ENCODE measurements at regions not wholly inside any gene's neighbourhood (a gene's known extent, or its start where the extent isn't known, plus 50 kb on each side); places are given as distances from the start of the nearest gene placed in this dataset.

- no peak for DNase-seq
- Histone ChIP-seq H3K36me3 (no peaks in the 10 kb centered on the region), H3K4me1 (peaks cover 4 to 18% (median 14%) of the 10 kb centered on the region in 3 donors), H3K27ac (no peak overlapping the region), H3K27me3 (peaks cover 0 to 60% (median 2%) of the 10 kb centered on the region in 4 donors), H3K4me3 (no peak overlapping the region), H3K9me3 (no peaks in the 10 kb centered on the region)
- TF ChIP-seq POLR2A (IDR thresholded peaks at IDR 0.05) (no peak), CTCF (IDR thresholded peaks at IDR 0.05) (no peak)
- intact Hi-C loops (cut with DNase I): no loop called here
- WGBS, 2 donors: 73 to 87% methylated on average over 8 of the region's 9 CpGs
Measured at GRCh38 chr2:120444691-120445240, 98.8 kb downstream of the INHBB start.

- Histone ChIP-seq H3K9me3 (no peaks in the 10 kb centered on the region), H3K27me3 (peaks cover 0 to 56% (median 2%) of the 10 kb centered on the region in 4 donors), H3K27ac (no peak overlapping the region), H3K4me1 (peaks cover 4 to 18% (median 14%) of the 10 kb centered on the region in 3 donors), H3K4me3 (no peak overlapping the region), H3K36me3 (no peaks in the 10 kb centered on the region)
- DNase-seq: no peak
- TF ChIP-seq CTCF (IDR thresholded peaks at IDR 0.05): no peak
- no peak for TF ChIP-seq POLR2A (IDR thresholded peaks at IDR 0.05)
- intact Hi-C loops (cut with DNase I): no loop called here
- 69 to 82% methylated on average over 6 to 7 of the region's 7 CpGs for WGBS, 2 donors
Measured at GRCh38 chr2:120445449-120446143, 99.7 kb downstream of the INHBB start.

- no peak overlapping the region for H3K27ac ChIP-seq
- TF ChIP-seq CTCF (IDR thresholded peaks at IDR 0.05): no peak
- TF ChIP-seq POLR2A (IDR thresholded peaks at IDR 0.05): no peak
- intact Hi-C loops (cut with DNase I): no loop called here
- DNase-seq: no peak
- WGBS, 2 donors: 85 to 88% methylated on average over 10 to 11 of the region's 14 CpGs
- no peaks in the 10 kb centered on the region for H3K36me3 ChIP-seq
- H3K4me1 ChIP-seq: peaks cover 4 to 18% (median 14%) of the 10 kb centered on the region in 3 donors
- H3K4me3 ChIP-seq: no peak overlapping the region
- peaks cover 0 to 52% (median 2%) of the 10 kb centered on the region in 4 donors for H3K27me3 ChIP-seq
- H3K9me3 ChIP-seq: no peaks in the 10 kb centered on the region
Measured at GRCh38 chr2:120446236-120447126, 100.5 kb downstream of the INHBB start.

- peaks cover 0 to 11% (median 9%) of the 10 kb centered on the region in 3 donors for H3K4me1 ChIP-seq
- no peaks in the 10 kb centered on the region for H3K36me3 ChIP-seq
- no peaks in the 10 kb centered on the region for H3K9me3 ChIP-seq
- intact Hi-C loops (cut with DNase I): no loop called here
- 33 to 93% methylated on average over 1 to 8 of the region's 8 CpGs for WGBS, 2 donors
- peaks cover 0 to 52% (median 2%) of the 10 kb centered on the region in 4 donors for H3K27me3 ChIP-seq
- DNase-seq: no peak
- no peak for TF ChIP-seq POLR2A (IDR thresholded peaks at IDR 0.05)
- no peak for TF ChIP-seq CTCF (IDR thresholded peaks at IDR 0.05)
- H3K27ac ChIP-seq: no peak overlapping the region
- H3K4me3 ChIP-seq: no peak overlapping the region
Measured at GRCh38 chr2:120447127-120447785, 101.3 kb downstream of the INHBB start.

All from esophagus squamous epithelium (tissue), 5 donors.